Endothelial cell of umbilical vein (primary cell): ENCODE measurements at regions not wholly inside any gene's neighbourhood (a gene's known extent, or its start where the extent isn't known, plus 50 kb on each side); places are given as distances from the start of the nearest gene placed in this dataset.

Source experiments
- BruUV-seq: library from RNA; stranded (reverse); fragments of 400-500 nt; replicated peaks from 2 replicates; lab custom pipeline; 2021; lab: Mats Ljungman, UMichigan
- CTCF ChIA-PET: fragments of 300-600, 350-600 bp; sonication (Branson Sonifier 250); formaldehyde crosslinking; loops from one replicate; lab custom pipeline; 2021; ENCODE audit warnings: antibody characterized with exemption, inconsistent platforms; lab: Charles Lee
- POLR2A ChIA-PET: fragments of 300-600, 350-600 bp; sonication (Branson Sonifier 250); formaldehyde crosslinking; loops from one replicate; lab custom pipeline; 2021; ENCODE audit warnings: antibody characterized with exemption, inconsistent platforms; lab: Charles Lee
- DNase-seq: peaks from one replicate; pipeline ENCODE4 v3.0.0-alpha.2; 2011; ENCODE audit warnings: low read depth, low spot score
- FAIRE-seq: peaks from 2 replicates; lab custom pipeline; 2011; peaks lifted over from hg19 to GRCh38; lab: Jason Lieb, UNC
- H2AFZ ChIP-seq: 2 replicates; pipeline ENCODE4 v1.6.0; 2012; ENCODE audit warnings: low read depth, low read length, control low read depth, inconsistent platforms
- H3K27ac ChIP-seq: 2 replicates; pipeline ENCODE4 v1.5.1; 2011; ENCODE audit warnings: low read depth, mild to moderate bottlenecking, control low read depth, low read length, moderate library complexity; ENCODE audit not compliant: insufficient read depth
- H3K27me3 ChIP-seq, 2 experiments: 2 replicates each; pipeline versions ENCODE4 v1.6.0 to v1.6.1; 2011; ENCODE audit warnings: low read length in 2 of 2, mixed read lengths in 1 of 2; ENCODE audit not compliant: control insufficient read depth in 2 of 2, insufficient read depth in 2 of 2
- H3K36me3 ChIP-seq, 2 experiments: 2 replicates in 1 of 2; 3 replicates in 1 of 2; pipeline ENCODE4 v1.5.1; 2011; ENCODE audit warnings: low read length in 2 of 2, mild to moderate bottlenecking in 1 of 2, moderate library complexity in 1 of 2; ENCODE audit not compliant: control insufficient read depth in 2 of 2, insufficient read depth in 2 of 2; ENCODE audit errors: extremely low read depth in 1 of 2
- H3K4me1 ChIP-seq: 3 replicates; pipeline ENCODE4 v1.5.1; 2011; ENCODE audit warnings: mild to moderate bottlenecking, low read length; ENCODE audit not compliant: control insufficient read depth, insufficient read depth; ENCODE audit errors: extremely low read depth
- H3K4me2 ChIP-seq: 2 replicates; pipeline ENCODE4 v1.6.1; 2011; ENCODE audit warnings: low read length, control low read depth, mixed read lengths; ENCODE audit not compliant: insufficient read depth
- H3K4me3 ChIP-seq, 3 experiments: fragments of 200-600 bp in 1 of 3; sonication (generic), shearing (Covaris generic) in 1 of 3; replicated peaks in 1 of 3; 2 replicates each; pipeline ENCODE4 v1.5.1; 2011 to 2016; ENCODE audit warnings: control low read depth in 3 of 3, low read length in 3 of 3, mild to moderate bottlenecking in 2 of 3, inconsistent platforms in 1 of 3, low read depth in 1 of 3, moderate library complexity in 1 of 3; ENCODE audit not compliant: insufficient read depth in 1 of 3
- H3K79me2 ChIP-seq: 2 replicates; pipeline ENCODE4 v1.6.0; 2012; ENCODE audit warnings: low read length, inconsistent platforms; ENCODE audit not compliant: control insufficient read depth, insufficient read depth
- H3K9ac ChIP-seq: replicated peaks from 2 replicates; pipeline ENCODE3; 2011; ENCODE audit warnings: low read length, control low read depth; ENCODE audit not compliant: insufficient read depth; ENCODE audit errors: extremely low read depth
- H3K9me1 ChIP-seq: replicated peaks from 3 replicates; pipeline ENCODE4 v1.6.0; 2011; ENCODE audit warnings: mild to moderate bottlenecking, low read length; ENCODE audit not compliant: control insufficient read depth, insufficient read depth; ENCODE audit errors: extremely low read depth
- H3K9me3 ChIP-seq: replicated peaks from 2 replicates; pipeline ENCODE4 v1.5.1; 2012; ENCODE audit warnings: low read length, inconsistent platforms; ENCODE audit not compliant: control insufficient read depth, insufficient read depth
- H4K20me1 ChIP-seq: replicated peaks from 2 replicates; pipeline ENCODE3; 2011; ENCODE audit warnings: mild to moderate bottlenecking, low read length; ENCODE audit not compliant: control insufficient read depth, insufficient read depth; ENCODE audit errors: extremely low read depth
- CTCF ChIP-seq, 2 donors: IDR thresholded peaks; 1 replicate in 1 of 2; 2 replicates in 1 of 2; pipeline ENCODE4 v1.5.1; 2011; ENCODE audit warnings: low read length in 2 of 2, mild to moderate bottlenecking in 2 of 2, moderate library complexity in 2 of 2, control low read depth in 1 of 2, inconsistent platforms in 1 of 2, low read depth in 1 of 2; ENCODE audit not compliant: insufficient read depth in 1 of 2; ENCODE audit errors: extremely low read depth in 1 of 2
- EZH2 ChIP-seq: IDR thresholded peaks from 2 replicates; pipeline ENCODE4 v1.6.1; 2012; ENCODE audit warnings: borderline replicate concordance, low read depth, mild to moderate bottlenecking, moderate library complexity, low read length, inconsistent platforms; ENCODE audit not compliant: severe bottlenecking
- FOS ChIP-seq: IDR thresholded peaks from 2 replicates; pipeline ENCODE4 v1.6.1; 2011; ENCODE audit warnings: mild to moderate bottlenecking, low read length, moderate library complexity, borderline replicate concordance; ENCODE audit not compliant: insufficient read depth
- GATA2 ChIP-seq: IDR thresholded peaks from 2 replicates; pipeline ENCODE4 v1.7.0; 2011; ENCODE audit warnings: low read depth, mild to moderate bottlenecking, moderate library complexity, mixed read lengths, low read length; ENCODE audit not compliant: insufficient read length, insufficient read depth
- JUN ChIP-seq: IDR thresholded peaks from 2 replicates; pipeline ENCODE4 v1.6.1; 2011; ENCODE audit warnings: borderline replicate concordance, low read depth; ENCODE audit not compliant: insufficient read length, insufficient read depth
- MAX ChIP-seq: IDR thresholded peaks from 2 replicates; pipeline ENCODE4 v1.6.1; 2011; ENCODE audit not compliant: insufficient read depth, insufficient read length
- MYC ChIP-seq: IDR thresholded peaks from one replicate; pipeline ENCODE4 v1.6.1; 2011; ENCODE audit warnings: mild to moderate bottlenecking, low read depth, low read length
- POLR2A ChIP-seq: IDR thresholded peaks from 2 replicates; pipeline ENCODE4 v1.6.1; 2012; ENCODE audit warnings: low read depth, mild to moderate bottlenecking, control low read depth, low read length
- POLR2AphosphoS5 ChIP-seq: IDR thresholded peaks from 2 replicates; pipeline ENCODE4 v1.6.1; 2012; ENCODE audit warnings: low read depth, mild to moderate bottlenecking, control low read depth, low read length, moderate library complexity; ENCODE audit not compliant: insufficient read depth
- dilution Hi-C: fragments of 300-500 bp; cut with MboI; formaldehyde crosslinking; loops from one replicate; pipeline ENCODE4 v1.15.0; 2019; ENCODE audit warnings: low sequenced_read_pairs; ENCODE audit not compliant: extremely low pct_ligation_motif_present
- intact Hi-C: fragments of 100-400 bp; cut with micrococcal nuclease; formaldehyde crosslinking; loops from one replicate; pipeline ENCODE4 v1.10.0; 2022

- H3K9me3 ChIP-seq: no peaks in the 10 kb centered on the region
- H3K27me3 ChIP-seq: no peaks in the 10 kb centered on the region
- H4K20me1 ChIP-seq: no peaks in the 10 kb centered on the region
- no peak overlapping the region for H3K4me3 ChIP-seq
- dilution Hi-C loops (no loop called here), intact Hi-C loops (no loop called here)
- no peaks in the 10 kb centered on the region for H3K36me3 ChIP-seq
- H3K79me2 ChIP-seq: no peaks in the 10 kb centered on the region
- no peaks in the 10 kb centered on the region for H3K4me1 ChIP-seq
- H3K27ac ChIP-seq: no peak overlapping the region
- H3K4me2 ChIP-seq: no peak overlapping the region
- DNase-seq: no peak
- BruUV-seq: no TSS peak
- FAIRE-seq: no peak
- no peak overlapping the region for H2AFZ ChIP-seq
- ChIA-PET POLR2A (no interaction called here), CTCF (no interaction called here)
- TF ChIP-seq FOS (no peak), POLR2A (no peak), CTCF (IDR thresholded peaks at IDR 0.05; ENCODE audit: extremely low read depth in 1 of 2, insufficient read depth in 1 of 2, low read depth in 1 of 2, low read length in 2 of 2) (no peak), JUN (no peak), MAX (no peak), POLR2AphosphoS5 (no peak), MYC (no peak), GATA2 (no peak), EZH2 (no peak)
- no peak overlapping the region for H3K9ac ChIP-seq
- no peaks in the 10 kb centered on the region for H3K9me1 ChIP-seq
Measured at GRCh38 chr7:52501696-52502095, 533.7 kb upstream of the POM121L12 start.
